Progenitor cell of endocrine pancreas (in vitro differentiated cells): ENCODE measurements at regions not wholly inside any gene's neighbourhood (a gene's known extent, or its start where the extent isn't known, plus 50 kb on each side); places are given as distances from the start of the nearest gene placed in this dataset.

Experiments
- DNase-seq: peaks from one replicate; pipeline ENCODE4 v3.0.0; 2021; ENCODE audit warnings: low spot score; ENCODE audit not compliant: unreplicated experiment
- H3K27ac Mint-ChIP-seq: 2 replicates; pipeline ENCODE4 v1.8.0; 2021; ENCODE audit warnings: mild to moderate bottlenecking, moderate library complexity, mixed read lengths
- H3K27me3 Mint-ChIP-seq: 2 replicates; pipeline ENCODE4 v1.8.0; 2021; ENCODE audit warnings: mixed read lengths
- H3K36me3 Mint-ChIP-seq: 2 replicates; pipeline ENCODE4 v1.8.0; 2022; ENCODE audit warnings: mixed read lengths; ENCODE audit not compliant: insufficient read depth
- H3K4me1 Mint-ChIP-seq: 2 replicates; pipeline ENCODE4 v1.8.0; 2021; ENCODE audit warnings: low read depth, mixed read lengths
- H3K4me3 Mint-ChIP-seq: 2 replicates; pipeline ENCODE4 v1.8.0; 2021; ENCODE audit warnings: low read depth, mild to moderate bottlenecking, moderate library complexity, mixed read lengths
- H3K9me3 Mint-ChIP-seq: 2 replicates; pipeline ENCODE4 v1.8.0; 2021; ENCODE audit warnings: low read depth, mixed read lengths
- TF ChIP-seq, protein P1 (sequence below): fragments of 200-600 bp; sonication (generic); IDR thresholded peaks from one replicate; pipeline ENCODE4 v1.5.0; 2021; ENCODE audit warnings: antibody characterized with exemption, mild to moderate bottlenecking; ENCODE audit not compliant: unreplicated experiment

GRCh38 chr6:101341926-101342325 is 51.6 kb upstream of the GRIK2 start:
- TF ChIP-seq, protein P1, sequence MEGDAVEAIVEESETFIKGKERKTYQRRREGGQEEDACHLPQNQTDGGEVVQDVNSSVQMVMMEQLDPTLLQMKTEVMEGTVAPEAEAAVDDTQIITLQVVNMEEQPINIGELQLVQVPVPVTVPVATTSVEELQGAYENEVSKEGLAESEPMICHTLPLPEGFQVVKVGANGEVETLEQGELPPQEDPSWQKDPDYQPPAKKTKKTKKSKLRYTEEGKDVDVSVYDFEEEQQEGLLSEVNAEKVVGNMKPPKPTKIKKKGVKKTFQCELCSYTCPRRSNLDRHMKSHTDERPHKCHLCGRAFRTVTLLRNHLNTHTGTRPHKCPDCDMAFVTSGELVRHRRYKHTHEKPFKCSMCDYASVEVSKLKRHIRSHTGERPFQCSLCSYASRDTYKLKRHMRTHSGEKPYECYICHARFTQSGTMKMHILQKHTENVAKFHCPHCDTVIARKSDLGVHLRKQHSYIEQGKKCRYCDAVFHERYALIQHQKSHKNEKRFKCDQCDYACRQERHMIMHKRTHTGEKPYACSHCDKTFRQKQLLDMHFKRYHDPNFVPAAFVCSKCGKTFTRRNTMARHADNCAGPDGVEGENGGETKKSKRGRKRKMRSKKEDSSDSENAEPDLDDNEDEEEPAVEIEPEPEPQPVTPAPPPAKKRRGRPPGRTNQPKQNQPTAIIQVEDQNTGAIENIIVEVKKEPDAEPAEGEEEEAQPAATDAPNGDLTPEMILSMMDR = no peak
- H3K4me1 Mint-ChIP-seq = no peaks in the 10 kb centered on the region
- no peaks in the 10 kb centered on the region for H3K36me3 Mint-ChIP-seq
- H3K9me3 Mint-ChIP-seq = peaks cover 4% of the 10 kb centered on the region
- no peak overlapping the region for H3K27ac Mint-ChIP-seq
- H3K4me3 Mint-ChIP-seq = no peak overlapping the region
- H3K27me3 Mint-ChIP-seq = no peaks in the 10 kb centered on the region
- no peak for DNase-seq
